Esophagus muscularis mucosa (tissue), 3 donors: ENCODE measurements at regions not wholly inside any gene's neighbourhood (a gene's known extent, or its start where the extent isn't known, plus 50 kb on each side); places are given as distances from the start of the nearest gene placed in this dataset.

Source experiments
- CTCF ChIP-seq, 3 experiments: fragments of 200-600 bp in 2 of 3; fragments of 450-650 bp in 1 of 3; sonication (generic) in 2 of 3; IDR thresholded peaks; one replicate each; pipeline ENCODE4 v1.5.1; 2017 to 2019; ENCODE audit warnings: antibody characterized with exemption in 3 of 3, mild to moderate bottlenecking in 2 of 3, moderate library complexity in 1 of 3
- POLR2A ChIP-seq: fragments of 450-650 bp; IDR thresholded peaks from one replicate; pipeline ENCODE4 v1.6.1; 2017; ENCODE audit warnings: antibody characterized with exemption, moderate library complexity, mild to moderate bottlenecking, low read depth
- POLR2AphosphoS5 ChIP-seq, 2 donors: sonication (generic); formaldehyde crosslinking; IDR thresholded peaks; one replicate each; pipeline ENCODE4 v1.6.1; 2017; ENCODE audit warnings: antibody characterized with exemption in 2 of 2

- TF ChIP-seq CTCF (IDR thresholded peaks at IDR 0.05): no peak
- no peak for TF ChIP-seq POLR2A
- TF ChIP-seq POLR2AphosphoS5 (IDR thresholded peaks at IDR 0.05): no peak
These were observed 107.6 kb downstream of the VEGFA start for GRCh38 chr6:43877463-43878126.
